HG03521 (cell line): ENCODE measurements at regions not wholly inside any gene's neighbourhood (a gene's known extent, or its start where the extent isn't known, plus 50 kb on each side); places are given as distances from the start of the nearest gene placed in this dataset.
"Not testable (repeated sequence)": the region's sequence is repeated elsewhere in the genome, so short reads cannot be mapped to it uniquely, and the experiment has no call there.

Experiments used
- ATAC-seq: cut with Tn5 transposase; IDR thresholded peaks from one replicate; pipeline ENCODE4 v1.9.1; 2021; ENCODE audit warnings: mild to moderate bottlenecking, moderate library complexity; ENCODE audit not compliant: unreplicated experiment

GRCh38 chr3:44117736-44118135 is 124.0 kb upstream of the TOPAZ1 start:
- ATAC-seq = no peak

DNA sequence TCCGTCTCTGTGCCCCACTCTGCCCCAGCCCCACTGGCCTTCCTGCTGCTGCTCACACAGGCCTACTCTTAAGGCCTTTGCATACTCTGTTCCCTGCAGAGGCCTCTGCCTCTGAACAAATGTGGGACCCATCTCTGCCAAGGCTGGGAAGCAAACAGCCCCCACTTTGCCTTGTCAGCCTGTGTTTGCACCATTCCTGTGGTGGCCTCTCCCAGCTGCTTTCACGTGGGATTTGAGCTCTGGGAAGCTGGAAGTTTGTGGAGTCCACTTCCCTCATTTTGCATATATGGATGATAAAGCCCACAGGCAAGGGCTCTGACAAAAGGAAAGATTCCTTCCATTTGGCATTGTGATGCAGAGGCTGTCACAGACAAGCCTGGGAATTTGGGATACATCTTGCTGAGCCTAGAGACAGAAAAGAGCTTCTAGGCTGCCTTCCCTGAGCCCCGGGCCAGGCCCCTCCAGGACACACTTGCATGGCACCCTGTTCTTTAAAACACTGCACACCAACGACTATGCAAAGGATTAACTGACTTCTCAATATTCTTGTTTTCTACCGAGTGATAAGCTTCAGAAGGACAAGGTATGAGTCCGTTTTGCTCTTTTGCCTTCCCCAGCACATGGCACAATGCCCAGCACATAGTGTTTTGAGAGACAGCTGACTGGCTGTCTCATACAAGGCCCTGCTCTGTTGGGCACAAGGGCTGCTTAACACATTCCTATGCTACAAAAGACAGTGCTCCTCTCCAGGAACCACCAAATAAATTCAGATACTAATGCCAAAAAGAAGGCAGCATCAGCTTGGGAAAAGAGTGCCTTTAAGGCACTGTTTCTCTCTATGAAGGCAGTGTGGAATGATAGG is 120.7 kb upstream of the TOPAZ1 start:
- no peak for ATAC-seq

DNA sequence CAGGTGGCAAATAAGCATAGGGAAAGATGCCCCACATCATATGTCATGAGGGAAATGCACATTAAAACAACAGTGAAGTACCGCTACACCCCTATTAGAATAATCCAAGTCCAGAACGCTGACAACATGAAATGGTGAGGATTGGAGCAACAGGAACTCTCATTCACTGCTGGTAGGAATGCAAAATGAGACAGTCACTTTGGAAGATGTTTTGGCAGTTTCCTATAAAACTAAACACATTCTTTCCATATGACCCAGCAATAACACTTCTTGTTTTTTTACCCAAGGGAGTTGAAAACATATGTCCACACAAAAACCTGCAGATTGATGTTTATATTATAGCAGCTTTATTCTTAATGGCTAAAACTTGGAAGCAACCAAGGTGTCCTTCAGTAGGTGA is 116.4 kb upstream of the TOPAZ1 start:
- ATAC-seq = no peak

DNA sequence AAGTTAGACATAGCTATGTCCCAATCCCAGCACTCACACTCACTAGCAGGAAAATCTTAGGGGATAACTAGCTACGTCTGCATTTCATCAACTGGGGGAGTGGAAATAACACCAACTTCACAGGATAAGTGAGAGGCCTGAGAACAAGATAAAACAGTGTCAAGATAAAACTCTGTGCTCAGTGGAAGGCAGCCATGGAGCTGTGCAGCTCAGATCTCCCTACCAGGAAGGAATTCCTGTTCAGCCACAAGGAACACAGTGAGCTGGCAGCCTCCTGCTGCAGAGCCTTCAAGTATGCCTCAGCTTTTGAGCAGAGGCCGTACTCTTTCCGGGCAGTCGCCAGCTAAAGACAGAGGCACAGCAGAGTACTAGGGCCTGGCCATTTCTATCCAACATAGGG is 115.8 kb upstream of the TOPAZ1 start:
- ATAC-seq = no peak

GRCh38 chr3:44128057-44128775 is 113.5 kb upstream of the TOPAZ1 start:
- ATAC-seq = no peak

- ATAC-seq = no peak
These were observed 111.4 kb upstream of the TOPAZ1 start for GRCh38 chr3:44130249-44130648.

DNA sequence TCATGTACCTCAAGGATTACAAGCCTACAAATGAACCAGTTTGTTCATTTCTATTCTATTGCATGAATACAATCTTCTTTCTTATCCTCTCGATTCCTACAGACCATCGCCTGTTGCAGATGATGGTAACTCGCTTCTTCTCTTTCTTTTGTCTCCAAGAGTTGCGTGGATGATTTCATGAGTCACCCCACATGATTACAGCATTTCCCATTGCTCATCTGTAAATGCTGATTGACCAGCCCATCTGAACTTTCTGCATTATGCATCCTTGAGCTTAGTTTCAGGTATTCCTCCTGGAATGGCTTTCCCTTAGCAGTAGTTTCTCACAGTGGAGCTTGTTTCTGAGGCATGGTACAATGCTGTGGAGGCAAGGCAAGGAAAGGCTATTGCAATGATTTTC is 109.6 kb upstream of the TOPAZ1 start:
- no peak for ATAC-seq

DNA sequence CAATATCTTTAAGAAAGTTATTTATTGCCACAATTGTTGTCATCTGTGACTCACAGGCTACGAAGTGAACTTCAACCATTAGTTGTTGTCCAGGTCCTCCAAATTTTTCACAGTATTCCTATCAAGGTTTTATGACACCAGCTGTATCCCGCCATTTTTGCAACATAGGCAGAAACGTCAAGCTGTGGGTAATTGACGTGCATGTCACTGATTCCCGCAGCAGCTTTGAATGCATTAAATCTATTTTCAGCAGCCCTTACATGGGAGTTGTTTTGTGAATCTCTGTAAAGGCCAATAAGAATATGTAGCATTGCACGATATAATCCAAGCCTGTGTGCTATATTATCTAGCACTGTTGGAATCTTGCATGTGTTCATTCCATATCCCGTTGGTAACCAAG is 109.1 kb upstream of the TOPAZ1 start:
- ATAC-seq = no peak

DNA sequence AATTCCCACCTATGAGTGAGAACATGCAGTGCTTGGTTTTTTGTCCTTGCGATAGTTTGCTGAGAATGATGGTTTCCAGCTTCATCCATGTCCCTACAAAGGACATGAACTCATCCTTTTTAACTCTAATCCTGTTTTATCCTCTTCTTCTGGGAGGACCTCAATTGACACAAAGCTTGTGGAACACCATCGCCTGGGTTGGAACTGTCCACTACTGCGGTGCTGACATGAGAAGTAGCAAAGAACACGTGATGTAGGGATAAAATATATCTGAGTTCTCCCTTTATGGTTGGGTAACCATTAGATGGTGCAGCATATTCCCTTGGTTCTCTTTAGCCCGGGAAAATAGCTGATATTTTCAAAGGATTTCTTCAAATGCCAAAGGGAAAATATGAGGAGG is 105.3 kb upstream of the TOPAZ1 start:
- ATAC-seq = no peak

GRCh38 chr3:44146073-44146472 is 95.6 kb upstream of the TOPAZ1 start:
- no peak for ATAC-seq

- ATAC-seq = no peak
These were observed 81.9 kb upstream of the TOPAZ1 start for GRCh38 chr3:44159696-44160300.

GRCh38 chr3:44160818-44161217 is 80.9 kb upstream of the TOPAZ1 start:
- ATAC-seq = no peak

GRCh38 chr3:44171891-44172290 is 69.8 kb upstream of the TOPAZ1 start:
- ATAC-seq = no peak

GRCh38 chr3:44172701-44173100 is 69.0 kb upstream of the TOPAZ1 start:
- not testable (repeated sequence) for ATAC-seq

GRCh38 chr3:44173263-44173662 is 68.4 kb upstream of the TOPAZ1 start:
- no peak for ATAC-seq

GRCh38 chr3:44175070-44175469 is 66.6 kb upstream of the TOPAZ1 start:
- no peak for ATAC-seq

DNA sequence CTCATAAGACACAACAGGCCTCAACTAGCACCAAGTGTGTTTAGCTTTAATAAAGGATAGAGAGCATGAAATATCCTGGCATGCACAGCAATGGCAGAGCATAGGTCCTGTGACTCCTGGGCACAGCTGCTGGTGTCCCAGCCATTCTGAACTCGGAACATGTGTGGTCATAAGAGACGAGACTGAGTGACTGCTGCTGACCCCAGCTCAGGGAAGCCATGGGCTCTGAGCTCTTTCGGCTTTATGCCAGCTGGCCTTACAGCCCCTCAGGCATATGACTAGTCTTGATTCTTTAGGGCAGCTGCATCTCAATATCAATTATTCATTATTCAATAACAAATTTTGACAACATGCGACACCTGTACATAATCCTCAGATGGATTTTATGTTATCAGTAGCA is 62.4 kb upstream of the TOPAZ1 start:
- ATAC-seq = no peak

DNA sequence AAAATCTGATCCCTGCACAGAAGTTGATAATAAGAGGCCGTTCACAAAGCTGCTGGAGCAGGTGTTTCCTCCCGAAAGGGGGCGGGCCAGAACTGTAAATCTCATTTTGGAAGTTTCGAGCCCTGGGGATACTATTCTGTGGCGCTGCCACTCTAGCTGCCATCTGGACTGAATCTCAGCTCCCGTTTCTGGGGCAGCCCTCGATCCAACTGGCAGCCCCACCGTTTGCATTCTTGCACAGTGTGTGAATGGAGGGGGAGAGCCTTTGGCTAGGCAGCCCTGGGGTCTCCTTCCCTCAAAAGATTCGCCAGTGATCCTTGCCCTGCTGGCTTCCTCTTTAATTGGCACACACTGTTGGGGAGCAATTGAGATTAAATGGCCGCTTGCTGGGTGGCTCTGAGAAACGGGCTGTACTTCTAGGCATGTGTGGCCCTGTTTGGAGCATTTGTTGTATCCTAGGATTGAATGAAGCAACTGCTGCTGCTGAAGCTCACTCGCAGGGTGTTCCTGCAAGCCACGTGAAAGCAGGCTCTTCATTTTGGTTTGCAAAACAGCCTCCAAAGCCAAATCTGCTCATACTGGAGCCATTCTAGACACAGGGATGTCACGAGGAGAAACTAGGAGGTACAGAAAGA is 57.2 kb upstream of the TOPAZ1 start:
- no peak for ATAC-seq

DNA sequence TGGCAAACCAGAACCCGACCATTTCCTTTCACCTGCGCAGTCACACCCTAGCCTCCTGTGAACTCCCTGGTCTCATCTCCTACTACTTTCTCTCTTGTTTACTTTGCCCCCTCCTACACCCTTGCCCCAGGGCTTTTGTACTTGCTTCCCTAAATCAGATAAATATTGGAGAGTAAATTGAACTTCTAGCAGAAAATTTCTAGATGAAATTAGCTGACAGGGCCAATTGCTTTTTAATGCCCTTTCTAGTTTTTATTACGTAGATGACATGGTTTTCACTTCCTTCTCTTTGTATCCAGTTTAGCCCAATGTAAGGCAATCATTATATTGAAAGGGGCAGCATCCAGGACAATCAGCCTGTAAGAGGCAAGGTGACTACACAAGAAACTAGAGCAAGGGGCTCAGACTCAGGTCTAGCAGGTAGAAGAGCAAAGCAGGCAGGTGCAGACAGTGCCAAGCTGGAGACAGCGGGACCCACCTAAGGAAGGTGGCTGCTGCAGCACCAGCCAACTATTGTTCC is 56.2 kb upstream of the TOPAZ1 start:
- ATAC-seq = no peak

- no peak for ATAC-seq
These were observed 55.5 kb upstream of the TOPAZ1 start for GRCh38 chr3:44186111-44186672.

- ATAC-seq = no peak
These were observed 55.0 kb upstream of the TOPAZ1 start for GRCh38 chr3:44186712-44187111.
